ENCODE measurements at regions not wholly inside any gene's neighbourhood (a gene's known extent, or its start where the extent isn't known, plus 50 kb on each side); places are given as distances from the start of the nearest gene placed in this dataset.
"Not testable (repeated sequence)": the region's sequence is repeated elsewhere in the genome, so short reads cannot be mapped to it uniquely, and the experiment has no call there.

DNA sequence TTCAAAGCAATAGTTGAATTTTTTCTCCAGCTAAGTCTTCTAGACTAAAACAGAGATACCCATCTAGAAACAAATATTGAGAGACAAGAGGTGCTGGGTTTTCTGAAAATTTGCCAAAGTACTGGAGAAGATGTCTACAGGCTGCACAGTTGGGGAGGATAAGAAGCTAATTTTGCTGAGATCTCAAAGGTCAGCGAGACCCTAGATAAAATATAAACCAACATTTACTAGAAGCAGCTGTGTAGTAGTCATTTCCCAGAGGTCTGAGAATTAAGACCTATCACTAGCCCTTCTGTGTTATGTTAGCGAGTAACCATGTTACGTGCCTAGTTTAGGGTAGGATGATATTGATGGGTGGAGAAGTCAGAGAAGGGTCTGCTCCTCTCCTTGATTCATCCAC, 208.5 kb upstream of the TNC start:
- no peak for DNase-seq

DNA sequence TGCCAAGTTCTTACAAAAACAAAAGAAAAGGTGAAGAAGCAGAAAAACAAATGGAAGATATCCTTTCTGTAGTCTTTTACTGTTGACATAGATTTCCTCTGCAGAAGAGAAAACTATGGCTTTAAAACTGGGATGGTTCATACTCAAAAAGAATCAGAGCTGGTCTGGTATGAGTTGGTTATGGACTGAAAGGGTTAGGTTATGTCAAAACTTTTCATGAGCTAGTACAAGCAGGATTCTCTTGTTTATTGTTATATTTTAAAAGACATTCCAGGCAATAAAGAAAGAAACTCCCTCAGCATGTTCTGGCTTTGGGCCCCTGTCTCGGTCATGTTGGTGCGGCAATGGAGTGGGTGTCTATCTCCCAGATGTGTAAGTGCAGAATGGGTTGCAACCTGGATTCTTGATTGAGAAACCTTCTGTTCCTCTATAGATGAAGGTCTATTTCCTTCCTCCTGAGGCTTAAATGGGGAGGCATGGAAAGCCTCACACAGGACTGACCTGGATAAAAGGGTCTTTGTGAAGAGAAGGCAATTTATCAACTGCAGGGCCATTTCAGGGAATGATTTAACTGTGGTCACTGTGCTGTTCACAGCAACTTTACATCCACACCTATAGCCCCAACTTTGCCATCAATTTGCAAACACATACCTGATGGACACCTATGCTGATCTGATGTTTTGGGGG, 209.6 kb upstream of the TNC start:
- no peak for DNase-seq

DNA sequence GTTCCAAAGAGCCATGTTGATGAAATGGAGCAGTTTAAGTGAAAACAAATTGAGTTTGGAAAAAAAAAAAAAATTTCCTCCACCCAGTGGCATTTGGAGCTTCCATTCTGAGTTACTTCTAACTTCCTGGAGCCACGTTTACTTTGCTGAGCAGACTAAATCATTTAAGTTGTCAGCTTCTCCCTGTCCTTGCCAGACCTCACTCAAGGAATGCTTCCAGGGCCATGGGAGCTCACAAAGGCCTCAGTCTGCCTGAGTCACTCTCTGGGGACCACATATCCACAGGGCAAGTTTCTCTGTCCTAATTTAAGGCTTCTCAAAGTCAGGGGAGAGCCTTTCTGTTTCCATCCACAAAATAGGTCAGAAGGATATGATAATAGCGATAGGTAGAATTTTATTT, 210.3 kb upstream of the TNC start:
- no peak for DNase-seq

DNA sequence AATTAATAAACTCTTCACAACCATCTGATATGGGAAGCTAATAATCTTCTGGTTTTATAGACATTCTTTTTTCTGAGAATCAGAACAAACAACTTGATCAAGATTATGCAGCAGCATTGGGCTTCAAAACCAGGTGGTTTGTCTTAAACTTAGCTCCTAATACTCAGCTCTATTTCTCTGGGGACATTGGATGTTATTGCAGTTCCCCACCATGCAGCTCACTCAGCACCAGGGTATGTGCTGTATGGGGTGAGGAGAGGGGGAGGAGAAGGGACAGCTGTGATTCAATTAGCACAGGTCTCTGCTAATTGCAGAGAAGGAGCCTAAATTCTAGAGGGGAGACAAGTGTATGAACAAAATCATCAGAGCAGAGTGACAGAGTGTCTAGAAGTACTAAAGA, 210.7 kb upstream of the TNC start:
- no peak for DNase-seq

DNA sequence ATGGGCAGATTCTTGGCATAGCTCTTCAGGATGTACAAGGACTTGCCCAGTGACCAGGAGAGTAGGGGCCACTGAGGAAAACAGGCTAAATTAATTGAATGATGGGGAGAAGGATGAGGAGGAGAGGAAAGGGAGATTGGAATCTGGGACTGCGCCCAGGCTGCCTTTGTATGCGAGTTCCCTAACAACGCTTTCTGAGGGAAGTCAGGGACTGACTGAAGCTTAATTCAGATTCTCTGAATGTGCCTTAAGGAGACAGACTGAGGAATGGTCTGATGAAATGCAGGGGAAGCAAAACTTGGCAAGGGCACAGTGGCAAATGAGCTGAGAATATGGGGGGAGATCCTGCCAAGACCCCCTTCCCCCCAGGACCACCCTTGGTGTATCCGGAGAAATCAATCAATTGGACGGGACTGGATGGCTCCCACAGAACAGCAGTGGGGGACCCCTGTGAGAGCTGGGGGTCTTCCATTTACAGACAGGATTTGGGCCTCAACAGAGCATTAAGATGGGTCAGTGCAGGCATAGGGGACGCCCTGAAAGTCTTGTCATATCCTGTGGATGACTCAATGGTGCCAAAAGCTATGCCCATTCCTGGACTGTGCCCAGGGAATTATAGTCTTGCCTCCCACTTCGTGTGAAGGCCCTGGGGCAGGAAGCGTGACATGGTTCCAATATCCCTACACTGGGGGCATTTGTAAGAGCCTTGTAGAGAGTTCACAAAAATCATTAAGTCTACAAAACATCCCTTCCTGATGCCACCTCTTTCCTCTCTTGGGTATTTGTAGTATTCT, 215.5 kb upstream of the TNC start:
- no peak for DNase-seq

DNA sequence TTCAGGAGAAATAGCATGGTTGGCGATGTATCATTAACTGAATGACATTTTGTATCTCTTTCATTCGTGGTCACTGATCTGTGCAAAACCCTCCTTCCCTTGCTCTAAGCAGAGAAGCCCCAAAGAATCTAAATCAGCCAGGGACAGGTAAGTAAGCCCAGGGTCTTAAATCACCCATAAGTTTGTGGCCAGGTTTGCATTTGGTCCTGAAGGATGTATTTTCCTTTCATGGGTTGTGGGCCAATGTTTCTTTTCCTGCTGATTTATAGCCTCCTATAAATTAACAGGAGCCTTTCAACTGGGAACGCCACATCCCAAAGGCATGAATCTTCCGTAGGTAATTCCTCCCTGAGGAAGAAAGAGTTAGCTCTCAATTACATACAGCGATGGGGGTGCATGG, 217.5 kb upstream of the TNC start:
- no peak for DNase-seq

DNA sequence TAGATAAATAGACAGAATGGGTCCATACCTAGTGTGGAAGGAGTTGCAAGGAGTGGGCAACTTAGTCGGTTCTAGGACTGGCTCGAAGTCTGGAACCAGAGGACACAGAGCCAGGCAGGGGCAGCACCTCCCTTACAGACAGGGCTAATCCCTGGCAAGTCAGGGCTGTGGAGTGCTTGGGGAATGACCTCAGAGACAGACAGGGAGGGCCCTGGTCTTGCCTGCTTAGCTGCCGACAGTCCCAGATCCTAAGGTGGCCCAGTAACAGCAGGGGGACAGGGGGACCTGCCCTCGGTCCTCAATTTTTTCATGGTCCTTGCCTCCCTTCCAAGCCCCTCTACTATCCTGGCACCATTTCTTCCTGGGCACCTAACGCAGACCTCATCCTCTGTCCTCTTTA, 222.4 kb upstream of the TNC start:
- no peak for DNase-seq

DNA sequence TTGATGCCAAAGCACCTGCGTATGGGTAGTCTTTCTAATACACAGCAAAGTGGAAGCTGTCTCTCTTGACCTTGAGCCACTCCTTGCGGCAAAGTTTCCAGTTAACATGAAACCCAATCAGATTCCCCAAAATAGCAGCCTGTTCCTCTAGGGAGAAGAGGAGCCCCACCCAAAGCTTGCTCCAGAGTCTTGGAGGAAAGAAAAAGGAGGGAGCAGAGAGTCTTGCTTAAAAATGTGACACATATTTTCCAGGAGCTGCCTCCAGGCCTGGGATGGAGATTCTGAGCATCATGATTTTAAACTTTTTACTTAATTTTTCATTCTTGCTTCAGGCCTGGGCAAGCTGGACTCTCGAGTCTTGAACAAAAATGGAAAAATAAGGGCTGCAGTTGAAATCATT, 223.5 kb upstream of the TNC start:
- DNase-seq, result no peak

DNA sequence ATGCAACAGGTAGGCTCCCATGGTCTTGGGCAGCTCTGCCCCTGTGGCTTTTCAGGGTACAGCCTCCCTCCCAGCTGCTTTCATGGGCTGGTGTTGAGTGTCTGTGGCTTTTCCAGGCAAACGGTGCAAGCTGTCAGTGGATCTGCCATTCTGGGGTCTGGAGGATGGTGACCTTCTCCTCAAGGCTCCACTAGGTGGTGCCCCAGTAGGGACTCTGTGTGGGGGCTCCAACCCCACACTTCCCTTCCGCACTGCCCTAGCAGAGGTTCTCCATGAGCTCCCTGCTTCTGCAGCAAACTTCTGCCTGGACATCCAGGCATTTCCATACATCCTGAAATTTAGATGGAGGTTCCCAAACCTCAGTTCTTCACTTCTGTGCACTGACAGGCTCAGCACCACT, 229.8 kb upstream of the TNC start:
- not testable (repeated sequence) for DNase-seq

DNA sequence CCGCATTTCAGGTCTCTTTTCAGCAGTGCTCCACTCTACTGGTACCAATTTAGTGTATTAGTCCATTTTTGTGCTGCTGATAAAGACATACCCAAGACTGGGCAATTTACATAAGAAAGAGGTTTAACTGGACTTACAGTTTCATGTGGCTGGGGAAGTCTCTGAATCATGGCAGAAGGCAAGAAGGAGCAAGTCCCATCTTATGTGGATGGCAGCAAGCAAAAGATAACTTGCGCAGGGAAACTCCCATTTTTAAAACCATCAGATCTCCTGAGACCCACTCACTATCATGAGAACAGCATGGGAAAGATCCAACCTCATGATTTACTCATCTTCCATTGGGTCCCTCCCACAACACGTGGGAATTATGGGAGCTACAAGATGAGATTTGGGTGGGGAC, 231.0 kb upstream of the TNC start:
- not testable (repeated sequence) for DNase-seq

DNA sequence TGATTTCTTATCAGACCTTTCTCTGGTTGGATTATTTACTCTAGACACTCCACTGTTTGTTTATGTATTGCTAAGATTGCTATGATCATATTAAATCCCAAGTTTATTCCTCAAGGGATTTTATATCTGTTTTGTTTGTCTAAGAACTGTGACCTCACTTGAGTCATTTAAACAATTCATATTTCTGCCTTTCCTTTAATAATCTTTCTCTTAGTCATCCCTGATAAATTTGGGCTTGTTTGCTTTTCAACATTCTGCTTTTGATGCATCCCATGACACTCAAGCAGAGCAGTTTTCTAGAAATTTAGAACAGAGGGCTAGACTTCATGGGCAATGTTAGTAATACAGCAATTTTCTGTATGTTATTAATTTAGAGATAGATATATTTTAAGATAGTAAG, 231.6 kb upstream of the TNC start:
- DNase-seq, result no peak

DNA sequence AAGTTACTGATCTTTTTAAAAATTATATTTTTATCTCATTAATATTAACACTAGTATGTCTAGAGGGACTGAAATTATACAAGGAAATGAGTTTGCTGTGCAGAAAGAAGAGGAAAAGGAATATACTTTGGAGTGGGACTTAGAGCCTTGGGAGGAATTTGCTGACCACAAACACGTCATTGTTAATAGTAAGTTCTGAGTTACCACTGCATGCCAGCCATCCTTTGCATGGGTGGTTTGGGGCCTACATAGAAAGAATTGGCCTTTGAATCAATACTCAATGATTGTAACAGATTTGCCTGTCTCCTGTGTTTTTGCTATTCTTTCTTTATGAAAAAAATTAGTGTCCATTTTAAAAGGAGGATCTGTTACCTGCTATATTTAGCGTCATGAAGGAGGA, 232.6 kb upstream of the TNC start:
- DNase-seq, result no peak

DNA sequence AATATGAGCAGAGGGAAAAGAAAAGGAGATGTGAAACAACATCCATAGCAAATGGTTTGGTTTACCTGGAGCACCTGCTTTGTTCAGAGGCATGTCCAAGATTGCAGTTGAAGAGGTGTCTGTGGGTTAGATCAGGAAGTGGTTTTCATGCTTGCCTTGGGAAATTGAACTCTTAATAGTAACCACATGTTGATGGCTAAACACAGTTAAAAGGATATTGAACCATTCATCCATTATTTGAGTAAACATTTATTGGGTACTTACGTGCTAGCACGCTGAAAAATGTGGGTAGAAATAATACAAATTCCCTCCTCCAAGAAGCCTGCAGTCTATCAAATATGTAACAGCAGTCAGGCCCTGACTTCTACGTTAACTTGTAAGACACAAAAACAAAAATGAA, 235.7 kb upstream of the TNC start:
- DNase-seq, result no peak

DNA sequence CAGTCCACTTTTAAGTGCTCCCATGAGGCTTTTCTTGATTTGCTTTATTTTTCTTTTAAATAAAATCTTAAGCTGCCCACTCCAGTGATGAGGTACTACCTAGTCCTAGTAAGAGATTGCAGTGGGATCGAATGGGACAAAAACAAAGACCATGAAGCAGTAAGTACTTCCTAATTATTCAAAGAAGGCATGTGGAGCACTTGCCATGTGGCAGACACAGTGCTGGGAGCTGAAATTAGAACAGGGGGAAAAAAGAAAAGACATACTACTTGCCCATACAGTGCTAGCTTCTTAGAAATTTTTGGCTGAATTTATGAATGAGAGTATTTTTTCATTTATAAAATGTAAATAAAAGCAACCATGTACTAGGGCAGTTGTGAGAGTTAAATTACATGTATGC, 239.9 kb upstream of the TNC start:
- DNase-seq, result no peak

DNA sequence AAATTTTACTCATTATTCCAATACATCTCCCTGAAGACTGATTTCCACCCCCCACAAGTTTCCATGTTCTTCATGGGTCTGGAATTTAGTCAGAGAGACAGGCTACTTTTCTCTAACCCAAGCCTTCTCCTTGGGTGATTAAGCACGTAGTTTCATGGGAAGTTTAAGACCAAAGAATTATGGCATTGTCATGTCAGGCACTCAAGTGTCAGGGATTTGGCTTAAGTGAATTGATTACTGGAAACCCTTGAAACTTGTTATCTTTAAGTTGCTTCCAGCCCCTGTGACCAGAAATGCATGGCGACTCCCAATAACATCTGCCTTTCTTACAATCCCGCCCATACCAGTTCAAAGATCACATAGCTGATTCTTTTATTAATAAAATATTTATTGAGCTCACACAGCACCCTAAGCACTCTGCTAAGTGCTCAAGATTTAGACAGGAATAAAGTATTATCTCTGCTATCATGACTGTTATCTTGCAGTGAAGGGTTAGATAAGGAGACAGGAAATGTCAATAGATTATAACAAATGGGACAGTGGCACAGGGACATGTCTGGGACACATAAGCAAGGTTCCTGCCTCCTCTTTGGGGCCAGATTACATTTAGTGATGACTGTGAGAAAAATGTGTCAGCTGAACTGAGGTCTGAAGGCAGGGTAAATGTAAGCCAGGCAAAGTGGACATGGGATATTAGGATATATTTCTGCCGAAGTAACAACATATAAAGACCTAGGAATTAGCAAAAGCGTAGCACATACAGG, 241.2 kb upstream of the TNC start:
- no peak for DNase-seq

DNA sequence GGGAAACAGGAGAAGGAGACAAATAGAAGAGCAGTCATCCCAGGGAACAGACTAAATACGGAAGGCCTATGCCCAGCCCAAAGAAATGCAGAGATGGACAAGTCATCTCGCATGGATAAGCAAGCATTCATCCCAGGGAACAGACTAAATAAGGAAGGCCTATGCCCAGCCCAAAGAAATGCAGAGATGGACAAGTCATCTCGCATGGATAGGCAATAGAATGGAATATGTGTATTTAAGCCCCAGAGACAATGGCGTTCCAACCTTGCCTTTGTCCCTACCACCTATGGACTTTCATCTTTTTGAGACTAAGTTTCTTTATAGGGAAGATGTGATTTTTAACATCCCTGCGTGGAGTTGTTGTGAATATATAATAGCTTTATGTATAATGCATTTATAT, 242.2 kb upstream of the TNC start:
- DNase-seq, result no peak

DNA sequence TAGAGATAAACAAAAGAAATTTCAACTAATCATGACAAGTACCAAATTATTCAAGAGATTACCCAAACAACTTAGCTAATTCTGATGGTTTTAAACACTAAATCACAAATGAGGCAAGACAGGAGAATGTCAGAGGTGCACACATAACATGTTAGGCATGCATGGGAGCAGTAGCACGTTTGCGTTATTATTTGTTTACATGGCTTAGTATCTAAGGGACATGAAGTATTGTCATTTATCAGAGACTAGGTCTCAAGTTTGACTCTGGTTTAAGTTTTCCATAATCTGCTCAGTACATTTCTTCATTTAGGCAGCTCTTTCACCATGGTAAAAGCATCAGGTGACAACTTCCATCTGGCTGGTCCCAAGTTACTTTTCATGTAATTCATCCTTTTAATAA, 244.1 kb upstream of the TNC start:
- DNase-seq, result no peak

DNA sequence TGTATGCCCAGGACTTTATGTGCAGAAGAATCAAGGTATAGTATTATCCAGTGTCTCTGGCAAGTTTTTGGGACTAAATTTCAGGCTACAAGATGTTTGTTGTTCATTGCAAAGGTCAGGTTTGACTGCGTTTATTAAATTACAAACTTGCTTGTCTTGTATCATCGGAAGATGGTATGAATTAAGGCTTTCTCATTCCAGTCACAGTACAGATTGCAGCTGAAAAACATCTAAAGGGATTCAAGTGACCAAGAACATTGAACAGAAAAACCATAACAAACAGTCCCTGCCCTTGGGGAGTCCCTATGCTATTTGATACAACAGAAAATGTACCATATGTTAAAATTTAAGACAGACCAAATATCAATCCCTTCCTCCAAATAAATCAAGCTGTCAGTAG, 244.7 kb upstream of the TNC start:
- DNase-seq, result no peak

DNA sequence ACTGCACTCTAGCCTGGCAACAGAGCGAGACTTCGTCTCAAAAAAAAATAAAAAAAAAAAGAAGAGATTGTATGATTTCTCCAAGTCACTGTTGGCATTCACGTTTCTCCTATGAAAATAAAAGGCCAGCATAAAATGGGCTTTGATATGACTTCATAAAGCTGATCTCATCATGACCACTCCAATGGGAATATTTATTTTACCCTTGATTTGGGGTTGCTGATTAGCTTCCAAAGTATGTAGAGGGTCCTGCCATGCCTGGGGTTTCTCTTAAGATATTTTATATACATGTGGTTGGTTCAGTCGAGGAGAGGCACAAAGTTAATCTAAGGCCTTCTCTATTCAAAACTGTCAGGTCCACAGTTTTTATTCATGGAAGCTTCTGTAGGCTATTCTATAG, 247.0 kb upstream of the TNC start:
- DNase-seq, result no peak

DNA sequence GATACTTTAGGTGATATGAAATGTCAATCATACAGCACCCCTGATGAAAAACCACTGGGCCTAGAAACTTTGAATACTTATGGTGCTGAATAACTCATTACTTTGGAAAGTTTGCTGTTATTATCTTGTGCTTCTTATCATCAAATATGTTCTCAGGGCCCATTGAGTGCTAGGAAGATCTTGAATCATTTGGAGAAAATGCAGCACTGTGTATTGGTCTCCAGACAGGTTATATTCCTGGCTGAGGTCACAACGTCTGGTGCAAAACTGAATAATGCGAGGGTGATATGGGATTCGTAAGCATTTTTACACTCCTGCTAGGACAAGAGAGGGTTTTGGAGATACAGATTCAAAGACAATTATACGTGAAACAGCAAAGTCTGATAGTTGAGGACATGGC, 249.4 kb upstream of the TNC start:
- DNase-seq, result no peak

DNA sequence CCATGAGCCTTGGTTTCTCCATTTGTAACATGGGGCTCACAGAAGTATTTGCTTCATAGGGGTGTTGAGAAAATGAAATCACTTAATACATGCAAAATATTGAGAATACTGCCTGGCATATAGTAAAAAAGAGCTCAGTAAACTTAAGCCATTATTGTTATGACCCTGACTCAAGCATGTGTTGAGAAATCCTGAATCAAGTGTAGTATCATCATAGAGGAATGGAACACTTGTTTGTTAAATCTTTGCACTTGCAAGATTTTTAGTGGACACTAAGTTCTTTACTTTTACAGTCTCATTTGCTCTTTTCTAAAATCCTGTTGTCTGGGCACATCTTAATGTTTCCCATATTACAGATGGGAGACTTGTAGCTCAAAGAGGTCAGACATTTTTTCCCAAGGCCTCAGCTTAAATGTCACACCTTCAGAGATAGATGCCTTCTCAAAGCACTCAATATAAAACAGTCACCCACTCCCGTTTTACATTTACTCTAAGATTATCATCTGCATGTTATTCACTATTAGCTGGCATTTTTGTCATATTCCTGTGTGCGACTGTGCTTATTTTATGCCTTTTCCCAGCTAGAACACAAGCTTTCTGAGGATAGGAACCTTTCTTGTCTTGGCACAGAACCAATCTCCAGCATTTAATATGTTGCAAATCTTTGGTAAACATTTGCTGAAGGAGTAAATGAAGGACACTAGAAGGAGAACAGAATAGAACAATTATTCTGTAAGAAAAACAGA, 250.0 kb upstream of the TNC start:
- no peak for DNase-seq

DNA sequence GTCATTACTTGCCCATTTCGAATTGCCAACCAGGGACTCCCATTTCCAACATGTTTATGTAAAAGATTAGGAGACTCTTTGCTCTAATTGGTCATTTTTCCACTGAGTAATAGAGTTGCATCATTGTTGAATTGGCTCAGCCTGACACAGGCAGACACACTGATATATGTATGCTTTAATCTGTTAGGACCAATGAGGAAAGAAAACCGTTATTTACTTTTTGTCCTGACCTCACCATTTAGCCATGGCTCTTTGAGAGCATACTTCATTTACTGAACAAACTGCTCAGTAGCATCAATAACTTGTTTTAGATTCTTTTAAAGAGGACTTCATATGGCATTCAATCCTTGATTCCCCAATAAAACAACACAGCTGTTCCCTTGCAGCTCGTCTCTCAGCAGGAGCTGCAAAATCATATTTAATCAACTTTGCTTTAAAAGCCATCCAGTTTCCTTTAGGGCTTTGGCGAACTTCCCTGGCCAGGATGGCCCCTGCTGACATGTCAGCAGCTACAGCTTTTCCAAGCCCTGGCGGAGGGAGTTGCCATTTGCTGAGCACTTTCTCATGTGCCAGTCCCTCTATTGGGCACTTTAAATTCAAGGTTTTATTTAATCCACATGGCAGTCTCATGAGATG, 251.5 kb upstream of the TNC start:
- no peak for DNase-seq

All from activated CD4-positive, alpha-beta T cell treated with anti-CD3 and anti-CD28 coated beads, Interleukin-2, amount 50 U/mL, for 48 hours (primary cell).